SU-DHL-6 (cell line): ENCODE measurements at regions not wholly inside any gene's neighbourhood (a gene's known extent, or its start where the extent isn't known, plus 50 kb on each side); places are given as distances from the start of the nearest gene placed in this dataset.
"Not testable (repeated sequence)": the region's sequence is repeated elsewhere in the genome, so short reads cannot be mapped to it uniquely, and the experiment has no call there.

ENCODE experiments used
- EZH2phosphoT487 ChIP-seq: fragments of 200-600 bp; sonication (generic), shearing (Covaris generic); conservative IDR thresholded peaks from 2 replicates; pipeline ENCODE4 v1.6.1; 2018; ENCODE audit warnings: mild to moderate bottlenecking, antibody characterized with exemption, low read length, moderate library complexity, mixed read lengths
- TF ChIP-seq, protein P1 (sequence below): fragments of 200-600 bp; sonication (generic); IDR thresholded peaks from one replicate; pipeline ENCODE4 v1.5.1; 2017; ENCODE audit warnings: antibody characterized with exemption, mild to moderate bottlenecking, low read length, moderate library complexity; ENCODE audit not compliant: insufficient read depth, poor library complexity, severe bottlenecking

DNA sequence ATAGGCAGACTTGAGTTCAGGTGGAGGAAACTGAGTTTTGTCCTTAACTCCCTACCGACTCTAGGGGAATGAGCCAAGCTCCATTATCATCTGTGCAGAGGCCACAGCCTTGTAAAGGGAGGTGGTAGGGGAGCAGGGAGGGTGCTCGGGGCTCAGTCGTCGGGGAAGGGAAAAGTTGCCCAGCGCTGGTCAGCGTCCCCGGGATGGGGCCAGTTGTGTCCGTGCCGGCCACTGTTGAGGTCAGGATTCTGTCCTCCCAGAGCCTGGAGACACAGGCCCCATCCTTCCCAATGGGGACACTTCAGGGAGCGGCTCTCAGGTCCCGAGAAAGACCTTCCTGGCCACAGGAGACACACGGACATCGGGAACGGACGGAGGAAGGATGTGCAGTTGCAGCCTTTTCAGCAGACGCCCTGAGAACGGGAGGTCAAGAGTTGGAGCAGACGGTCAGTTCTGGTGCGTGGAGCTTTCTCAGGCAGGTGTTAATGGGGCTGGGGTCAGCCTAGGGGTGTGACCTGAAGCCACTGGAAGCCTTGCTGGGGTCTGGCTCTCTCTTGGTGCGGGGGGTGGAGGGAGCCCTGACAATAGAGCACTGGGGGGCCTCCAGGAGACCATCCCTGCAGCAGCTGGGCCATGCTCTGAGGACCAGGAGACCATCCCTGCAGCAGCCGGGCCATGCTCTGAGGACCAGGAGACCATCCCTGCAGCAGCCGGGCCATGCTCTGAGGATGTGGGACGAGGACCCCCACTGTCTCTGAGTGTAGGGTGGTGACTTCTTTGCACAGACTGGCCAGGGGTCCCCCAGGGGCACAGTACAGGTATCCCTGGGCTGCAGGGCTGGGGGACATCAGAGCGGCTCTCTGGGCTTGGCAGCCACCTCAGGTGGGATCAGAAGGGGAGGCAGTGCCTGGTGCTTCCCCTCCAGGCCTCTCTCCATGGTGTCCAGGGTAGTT, 394.7 kb downstream of the TMEM121 start:
- TF ChIP-seq, protein P1, sequence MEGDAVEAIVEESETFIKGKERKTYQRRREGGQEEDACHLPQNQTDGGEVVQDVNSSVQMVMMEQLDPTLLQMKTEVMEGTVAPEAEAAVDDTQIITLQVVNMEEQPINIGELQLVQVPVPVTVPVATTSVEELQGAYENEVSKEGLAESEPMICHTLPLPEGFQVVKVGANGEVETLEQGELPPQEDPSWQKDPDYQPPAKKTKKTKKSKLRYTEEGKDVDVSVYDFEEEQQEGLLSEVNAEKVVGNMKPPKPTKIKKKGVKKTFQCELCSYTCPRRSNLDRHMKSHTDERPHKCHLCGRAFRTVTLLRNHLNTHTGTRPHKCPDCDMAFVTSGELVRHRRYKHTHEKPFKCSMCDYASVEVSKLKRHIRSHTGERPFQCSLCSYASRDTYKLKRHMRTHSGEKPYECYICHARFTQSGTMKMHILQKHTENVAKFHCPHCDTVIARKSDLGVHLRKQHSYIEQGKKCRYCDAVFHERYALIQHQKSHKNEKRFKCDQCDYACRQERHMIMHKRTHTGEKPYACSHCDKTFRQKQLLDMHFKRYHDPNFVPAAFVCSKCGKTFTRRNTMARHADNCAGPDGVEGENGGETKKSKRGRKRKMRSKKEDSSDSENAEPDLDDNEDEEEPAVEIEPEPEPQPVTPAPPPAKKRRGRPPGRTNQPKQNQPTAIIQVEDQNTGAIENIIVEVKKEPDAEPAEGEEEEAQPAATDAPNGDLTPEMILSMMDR = not testable (repeated sequence)
- not testable (repeated sequence) for TF ChIP-seq EZH2phosphoT487
